GM18519 (cell line): ENCODE measurements at regions not wholly inside any gene's neighbourhood (a gene's known extent, or its start where the extent isn't known, plus 50 kb on each side); places are given as distances from the start of the nearest gene placed in this dataset.

Source experiments
- ATAC-seq: cut with Tn5 transposase; IDR thresholded peaks from one replicate; pipeline ENCODE4 v1.9.1; 2021; ENCODE audit warnings: mild to moderate bottlenecking, moderate library complexity; ENCODE audit not compliant: unreplicated experiment, low FRiP score

GRCh38 chr18:76580288-76580962 is 85.4 kb upstream of the ZNF516 start:
- no peak for ATAC-seq

GRCh38 chr18:76579301-76579695 is 84.3 kb upstream of the ZNF516 start:
- ATAC-seq: no peak

GRCh38 chr18:76578571-76579300 is 83.7 kb upstream of the ZNF516 start:
- no peak for ATAC-seq

- no peak for ATAC-seq
These were observed 78.4 kb upstream of the ZNF516 start for GRCh38 chr18:76573325-76574025.

GRCh38 chr18:76572518-76573247 is 77.6 kb upstream of the ZNF516 start:
- no peak for ATAC-seq

GRCh38 chr18:76571689-76572088 is 76.6 kb upstream of the ZNF516 start:
- ATAC-seq: no peak

- no peak for ATAC-seq
These were observed 75.8 kb upstream of the ZNF516 start for GRCh38 chr18:76570856-76571255.

- ATAC-seq: no peak
These were observed 74.8 kb upstream of the ZNF516 start for GRCh38 chr18:76569644-76570419.

GRCh38 chr18:76568731-76569130 is 73.7 kb upstream of the ZNF516 start:
- no peak for ATAC-seq

- no peak for ATAC-seq
These were observed 72.9 kb upstream of the ZNF516 start for GRCh38 chr18:76567835-76568445.

- ATAC-seq: no peak
These were observed 71.9 kb upstream of the ZNF516 start for GRCh38 chr18:76566987-76567386.

GRCh38 chr18:76565238-76566173 is 70.5 kb upstream of the ZNF516 start:
- ATAC-seq: no peak

GRCh38 chr18:76564655-76565237 is 69.7 kb upstream of the ZNF516 start:
- ATAC-seq: no peak

GRCh38 chr18:76564117-76564516 is 69.1 kb upstream of the ZNF516 start:
- no peak for ATAC-seq

- ATAC-seq: no peak
These were observed 67.5 kb upstream of the ZNF516 start for GRCh38 chr18:76562286-76563122.

GRCh38 chr18:76558881-76559667 is 64.0 kb upstream of the ZNF516 start:
- no peak for ATAC-seq
